ENCODE measurements at regions not wholly inside any gene's neighbourhood (a gene's known extent, or its start where the extent isn't known, plus 50 kb on each side); places are given as distances from the start of the nearest gene placed in this dataset.

DNA sequence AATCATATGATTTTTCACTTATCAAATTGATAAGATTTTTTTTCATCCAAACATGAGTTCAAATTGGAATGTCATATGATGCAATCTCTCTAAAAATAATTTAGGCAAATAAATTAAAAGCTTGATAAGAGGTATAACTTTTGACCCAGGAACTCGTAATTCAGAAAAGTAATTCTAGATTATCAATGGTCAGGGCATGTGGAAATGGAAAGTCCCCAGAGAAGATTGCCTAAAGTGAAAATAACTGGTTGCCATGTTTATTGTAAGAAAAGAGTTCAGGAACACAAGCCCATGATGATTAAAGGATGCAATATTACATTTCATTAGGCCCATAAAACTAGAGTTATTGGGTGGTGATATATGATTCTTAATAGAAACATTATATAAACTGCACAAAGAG is 1514.8 kb downstream of the SI start:
- Mint-ChIP-seq H3K36me3 (ENCODE audit: low read depth) (no peaks in the 10 kb centered on the region), H3K4me1 (peaks cover 14% of the 10 kb centered on the region), H3K27me3 (ENCODE audit: insufficient read depth) (no peaks in the 10 kb centered on the region), H3K9me3 (peaks cover 9% of the 10 kb centered on the region), H3K4me3 (no peak overlapping the region), H3K27ac (no peak overlapping the region)
- no peak overlapping the region for H3K4me3 ChIP-seq (ENCODE audit: low read length)
- peaks cover 10% of the 10 kb centered on the region for H3K9me3 ChIP-seq (ENCODE audit: control insufficient read depth, low read length)
- H3K27ac ChIP-seq (ENCODE audit: low read depth, low read length) = no peak overlapping the region
- no peak overlapping the region for H3K9ac ChIP-seq (ENCODE audit: extremely low read depth, low read length, poor library complexity, severe bottlenecking)
- no peak for DNase-seq
- 92% methylated on average over 1 of the region's 1 CpG; no CpG with 5 or more reads in 1 of the 2 experiments for WGBS, 2 experiments (ENCODE audit: insufficient coverage in 1 of 2, insufficient read length in 1 of 2)
- TF ChIP-seq, protein P1, sequence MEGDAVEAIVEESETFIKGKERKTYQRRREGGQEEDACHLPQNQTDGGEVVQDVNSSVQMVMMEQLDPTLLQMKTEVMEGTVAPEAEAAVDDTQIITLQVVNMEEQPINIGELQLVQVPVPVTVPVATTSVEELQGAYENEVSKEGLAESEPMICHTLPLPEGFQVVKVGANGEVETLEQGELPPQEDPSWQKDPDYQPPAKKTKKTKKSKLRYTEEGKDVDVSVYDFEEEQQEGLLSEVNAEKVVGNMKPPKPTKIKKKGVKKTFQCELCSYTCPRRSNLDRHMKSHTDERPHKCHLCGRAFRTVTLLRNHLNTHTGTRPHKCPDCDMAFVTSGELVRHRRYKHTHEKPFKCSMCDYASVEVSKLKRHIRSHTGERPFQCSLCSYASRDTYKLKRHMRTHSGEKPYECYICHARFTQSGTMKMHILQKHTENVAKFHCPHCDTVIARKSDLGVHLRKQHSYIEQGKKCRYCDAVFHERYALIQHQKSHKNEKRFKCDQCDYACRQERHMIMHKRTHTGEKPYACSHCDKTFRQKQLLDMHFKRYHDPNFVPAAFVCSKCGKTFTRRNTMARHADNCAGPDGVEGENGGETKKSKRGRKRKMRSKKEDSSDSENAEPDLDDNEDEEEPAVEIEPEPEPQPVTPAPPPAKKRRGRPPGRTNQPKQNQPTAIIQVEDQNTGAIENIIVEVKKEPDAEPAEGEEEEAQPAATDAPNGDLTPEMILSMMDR (conservative IDR thresholded peaks at IDR 0.05) = no peak
- H3K4me1 ChIP-seq (ENCODE audit: control insufficient read depth, insufficient read depth, low read length) = no peaks in the 10 kb centered on the region
- H3K27me3 ChIP-seq (ENCODE audit: control insufficient read depth, insufficient read depth, low read length, poor library complexity, severe bottlenecking) = no peaks in the 10 kb centered on the region
- no peaks in the 10 kb centered on the region for H3K36me3 ChIP-seq (ENCODE audit: control insufficient read depth, insufficient read depth, low read length)

DNA sequence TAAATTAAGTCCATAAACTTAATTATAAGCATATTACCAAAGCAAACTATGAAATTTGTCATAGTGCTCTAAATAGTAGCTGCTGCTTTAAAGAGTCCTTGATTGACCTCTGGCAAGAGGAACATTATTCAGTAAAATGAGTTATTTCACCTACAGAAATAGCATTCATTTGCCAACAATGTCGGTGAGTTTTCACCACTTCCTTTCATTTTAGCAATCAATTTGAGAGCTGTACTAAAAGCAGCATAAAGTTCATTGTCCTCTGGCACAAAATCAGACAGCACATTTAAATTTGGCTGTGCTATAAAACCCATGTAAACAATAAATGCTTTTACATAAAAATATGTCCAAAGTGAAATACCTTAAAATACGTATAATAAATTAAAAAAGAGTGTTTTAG is 1515.7 kb downstream of the SI start:
- Histone ChIP-seq H3K4me1 (ENCODE audit: control insufficient read depth, insufficient read depth, low read length) (no peaks in the 10 kb centered on the region), H3K27ac (ENCODE audit: low read depth, low read length) (no peak overlapping the region), H3K9ac (ENCODE audit: extremely low read depth, low read length, poor library complexity, severe bottlenecking) (no peak overlapping the region), H3K36me3 (ENCODE audit: control insufficient read depth, insufficient read depth, low read length) (no peaks in the 10 kb centered on the region), H3K4me3 (ENCODE audit: low read length) (no peak overlapping the region), H3K9me3 (ENCODE audit: control insufficient read depth, low read length) (peaks cover 10% of the 10 kb centered on the region), H3K27me3 (ENCODE audit: control insufficient read depth, insufficient read depth, low read length, poor library complexity, severe bottlenecking) (no peaks in the 10 kb centered on the region)
- Mint-ChIP-seq H3K4me3 (no peak overlapping the region), H3K4me1 (peaks cover 14% of the 10 kb centered on the region), H3K36me3 (ENCODE audit: low read depth) (no peaks in the 10 kb centered on the region), H3K9me3 (peaks cover 9% of the 10 kb centered on the region), H3K27me3 (ENCODE audit: insufficient read depth) (no peaks in the 10 kb centered on the region), H3K27ac (no peak overlapping the region)
- WGBS, 2 experiments (ENCODE audit: insufficient coverage in 1 of 2, insufficient read length in 1 of 2) = 95% methylated on average over 1 of the region's 2 CpGs; no CpG with 5 or more reads in 1 of the 2 experiments
- no peak for DNase-seq
- TF ChIP-seq, protein P1 (conservative IDR thresholded peaks at IDR 0.05) = no peak

DNA sequence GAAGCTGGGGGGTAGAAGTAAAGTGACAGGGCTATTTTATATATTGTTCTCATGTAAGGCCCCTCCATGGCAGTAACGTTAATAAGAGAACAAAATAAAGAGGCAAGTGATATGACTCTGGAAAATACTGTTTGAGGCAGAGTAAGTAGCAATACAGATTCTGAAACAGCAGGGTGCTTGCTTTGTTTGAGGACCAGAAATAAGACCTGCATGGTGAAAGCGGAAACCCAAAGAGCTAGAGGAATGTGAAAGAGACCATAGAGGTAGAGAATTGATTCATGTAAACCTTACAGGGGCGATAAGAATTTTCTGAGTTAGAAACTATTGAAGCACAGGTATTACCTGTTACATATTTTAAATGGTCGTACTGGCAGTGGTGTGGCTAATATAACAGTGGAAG is 1517.1 kb downstream of the SI start:
- Histone ChIP-seq H3K9me3 (ENCODE audit: control insufficient read depth, low read length) (peaks cover 10% of the 10 kb centered on the region), H3K9ac (ENCODE audit: extremely low read depth, low read length, poor library complexity, severe bottlenecking) (no peak overlapping the region), H3K36me3 (ENCODE audit: control insufficient read depth, insufficient read depth, low read length) (no peaks in the 10 kb centered on the region), H3K4me3 (ENCODE audit: low read length) (no peak overlapping the region), H3K4me1 (ENCODE audit: control insufficient read depth, insufficient read depth, low read length) (no peaks in the 10 kb centered on the region), H3K27ac (ENCODE audit: low read depth, low read length) (no peak overlapping the region), H3K27me3 (ENCODE audit: control insufficient read depth, insufficient read depth, low read length, poor library complexity, severe bottlenecking) (no peaks in the 10 kb centered on the region)
- TF ChIP-seq, protein P1 (conservative IDR thresholded peaks at IDR 0.05) = no peak
- Mint-ChIP-seq H3K9me3 (peaks cover 9% of the 10 kb centered on the region), H3K4me1 (peaks cover 14% of the 10 kb centered on the region), H3K27ac (no peak overlapping the region), H3K27me3 (ENCODE audit: insufficient read depth) (no peaks in the 10 kb centered on the region), H3K36me3 (ENCODE audit: low read depth) (no peaks in the 10 kb centered on the region), H3K4me3 (no peak overlapping the region)
- no peak for DNase-seq
- WGBS, 2 experiments (ENCODE audit: insufficient coverage in 1 of 2, insufficient read length in 1 of 2) = 68 to 80% methylated on average over 4 of the region's 4 CpGs
